Suprapubic skin (tissue), 4 donors: ENCODE measurements at regions not wholly inside any gene's neighbourhood (a gene's known extent, or its start where the extent isn't known, plus 50 kb on each side); places are given as distances from the start of the nearest gene placed in this dataset.

Experiments
- EP300 ChIP-seq: sonication (generic); formaldehyde crosslinking; IDR thresholded peaks from one replicate; pipeline ENCODE4 v1.6.1; 2017; ENCODE audit warnings: antibody characterized with exemption
- POLR2AphosphoS5 ChIP-seq, 3 donors: sonication (generic); formaldehyde crosslinking; IDR thresholded peaks; one replicate each; pipeline ENCODE4 v1.6.1; 2017; ENCODE audit warnings: antibody characterized with exemption in 3 of 3
- TF ChIP-seq, protein P1 (sequence below), 2 donors: fragments of 200-600 bp in 1 of 2; fragments of 450-650 bp in 1 of 2; sonication (generic) in 1 of 2; IDR thresholded peaks; one replicate each; pipeline ENCODE4 v1.5.1; 2016 to 2019; ENCODE audit warnings: antibody characterized with exemption in 2 of 2, mild to moderate bottlenecking in 1 of 2, moderate library complexity in 1 of 2

GRCh38 chr4:166257276-166257675 is 384.2 kb downstream of the TLL1 start:
- TF ChIP-seq, protein P1, sequence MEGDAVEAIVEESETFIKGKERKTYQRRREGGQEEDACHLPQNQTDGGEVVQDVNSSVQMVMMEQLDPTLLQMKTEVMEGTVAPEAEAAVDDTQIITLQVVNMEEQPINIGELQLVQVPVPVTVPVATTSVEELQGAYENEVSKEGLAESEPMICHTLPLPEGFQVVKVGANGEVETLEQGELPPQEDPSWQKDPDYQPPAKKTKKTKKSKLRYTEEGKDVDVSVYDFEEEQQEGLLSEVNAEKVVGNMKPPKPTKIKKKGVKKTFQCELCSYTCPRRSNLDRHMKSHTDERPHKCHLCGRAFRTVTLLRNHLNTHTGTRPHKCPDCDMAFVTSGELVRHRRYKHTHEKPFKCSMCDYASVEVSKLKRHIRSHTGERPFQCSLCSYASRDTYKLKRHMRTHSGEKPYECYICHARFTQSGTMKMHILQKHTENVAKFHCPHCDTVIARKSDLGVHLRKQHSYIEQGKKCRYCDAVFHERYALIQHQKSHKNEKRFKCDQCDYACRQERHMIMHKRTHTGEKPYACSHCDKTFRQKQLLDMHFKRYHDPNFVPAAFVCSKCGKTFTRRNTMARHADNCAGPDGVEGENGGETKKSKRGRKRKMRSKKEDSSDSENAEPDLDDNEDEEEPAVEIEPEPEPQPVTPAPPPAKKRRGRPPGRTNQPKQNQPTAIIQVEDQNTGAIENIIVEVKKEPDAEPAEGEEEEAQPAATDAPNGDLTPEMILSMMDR (IDR thresholded peaks at IDR 0.05) = no peak
- TF ChIP-seq POLR2AphosphoS5 (IDR thresholded peaks at IDR 0.05) (no peak), EP300 (no peak)
